CD4-positive, alpha-beta T cell treated with Interleukin-21 for 1 hour (primary cell): ENCODE measurements at regions not wholly inside any gene's neighbourhood (a gene's known extent, or its start where the extent isn't known, plus 50 kb on each side); places are given as distances from the start of the nearest gene placed in this dataset.
"Not testable (repeated sequence)": the region's sequence is repeated elsewhere in the genome, so short reads cannot be mapped to it uniquely, and the experiment has no call there.

Source experiments
- DNase-seq: peaks from one replicate; pipeline ENCODE4 v3.0.0-alpha.2; 2020

- no peak for DNase-seq
These were observed 478.4 kb upstream of the ADGRL3 start for GRCh38 chr4:60721685-60722084.

GRCh38 chr4:60723796-60724195 lies 476.3 kb upstream of the ADGRL3 start:
- DNase-seq, result no peak

- no peak for DNase-seq
These were observed 475.5 kb upstream of the ADGRL3 start for GRCh38 chr4:60724623-60725022.

GRCh38 chr4:60726779-60727178 lies 473.3 kb upstream of the ADGRL3 start:
- DNase-seq, result no peak

- DNase-seq, result no peak
These were observed 470.9 kb upstream of the ADGRL3 start for GRCh38 chr4:60729194-60729593.

- not testable (repeated sequence) for DNase-seq
These were observed 470.4 kb upstream of the ADGRL3 start for GRCh38 chr4:60729764-60730163.

GRCh38 chr4:60737858-60738257 lies 462.3 kb upstream of the ADGRL3 start:
- no peak for DNase-seq

GRCh38 chr4:60743654-60744053 lies 456.5 kb upstream of the ADGRL3 start:
- DNase-seq, result no peak

GRCh38 chr4:60744767-60745166 lies 455.4 kb upstream of the ADGRL3 start:
- no peak for DNase-seq

GRCh38 chr4:60745800-60746571 lies 454.1 kb upstream of the ADGRL3 start:
- DNase-seq, result no peak

- DNase-seq, result no peak
These were observed 449.2 kb upstream of the ADGRL3 start for GRCh38 chr4:60750962-60751361.

GRCh38 chr4:60757986-60758680 lies 442.0 kb upstream of the ADGRL3 start:
- no peak for DNase-seq

- DNase-seq, result no peak
These were observed 440.4 kb upstream of the ADGRL3 start for GRCh38 chr4:60759518-60760245.

GRCh38 chr4:60780874-60781273 lies 419.3 kb upstream of the ADGRL3 start:
- DNase-seq, result no peak

- no peak for DNase-seq
These were observed 409.5 kb upstream of the ADGRL3 start for GRCh38 chr4:60790608-60791007.

- no peak for DNase-seq
These were observed 405.8 kb upstream of the ADGRL3 start for GRCh38 chr4:60794372-60794771.

- no peak for DNase-seq
These were observed 400.9 kb upstream of the ADGRL3 start for GRCh38 chr4:60799214-60799613.

- DNase-seq, result no peak
These were observed 399.4 kb upstream of the ADGRL3 start for GRCh38 chr4:60800701-60801100.

- no peak for DNase-seq
These were observed 394.4 kb upstream of the ADGRL3 start for GRCh38 chr4:60805500-60806313.

GRCh38 chr4:60808726-60809485 lies 391.2 kb upstream of the ADGRL3 start:
- DNase-seq, result no peak

GRCh38 chr4:60809486-60809800 lies 390.7 kb upstream of the ADGRL3 start:
- no peak for DNase-seq

GRCh38 chr4:60812811-60813210 lies 387.3 kb upstream of the ADGRL3 start:
- no peak for DNase-seq
